ENCODE measurements at regions not wholly inside any gene's neighbourhood (a gene's known extent, or its start where the extent isn't known, plus 50 kb on each side); places are given as distances from the start of the nearest gene placed in this dataset.

GRCh38 chr2:192471982-192472381 is 277.2 kb upstream of the TMEFF2 start:
- no TSS peak for BruUV-seq (replicated peaks)
- Histone ChIP-seq H4K20me1 (ENCODE audit: low read length) (no peaks in the 10 kb centered on the region), H2AFZ (ENCODE audit: low read length) (no peak overlapping the region), H3K79me2 (ENCODE audit: low read length) (no peaks in the 10 kb centered on the region), H3K27me3 (ENCODE audit: low read length) (no peaks in the 10 kb centered on the region), H3K9me3 (ENCODE audit: low read length) (no peaks in the 10 kb centered on the region), H3K36me3 (ENCODE audit: low read depth, low read length) (no peaks in the 10 kb centered on the region), H3F3A (ENCODE audit: low read length, unreplicated experiment) (no peaks in the 10 kb centered on the region), H3K4me3 (ENCODE audit: low read length) (no peak overlapping the region), H3K4me1 (ENCODE audit: insufficient read depth, low read length) (no peaks in the 10 kb centered on the region), H3K4me2 (ENCODE audit: low read length) (no peak overlapping the region), H3K9ac (ENCODE audit: low read length) (no peak overlapping the region), H3K9me2 (replicated peaks; ENCODE audit: low read length) (no peaks in the 10 kb centered on the region), H3K27ac (ENCODE audit: low read length) (no peak overlapping the region)
- POLR2A ChIA-PET (ENCODE audit: unreplicated experiment): no interaction called here
- CTCF ChIA-PET: no interaction called here
- ATAC-seq: no peak
- no peak for TF ChIP-seq CTCF (conservative IDR thresholded peaks at IDR 0.05; ENCODE audit: low read depth, low read length)
- TF ChIP-seq EZH2phosphoT487 (IDR thresholded peaks at IDR 0.05; ENCODE audit: borderline replicate concordance, low read length): no peak
- TF ChIP-seq EZH2 (IDR thresholded peaks at IDR 0.05; ENCODE audit: low read length, unreplicated experiment): no peak
- no peak for DNase-seq
- intact Hi-C loops (cut with micrococcal nuclease): no loop called here

GRCh38 chr2:192469612-192470011 is 274.9 kb upstream of the TMEFF2 start:
- ATAC-seq: no peak
- Histone ChIP-seq H3K9me3 (ENCODE audit: low read length) (no peaks in the 10 kb centered on the region), H3F3A (ENCODE audit: low read length, unreplicated experiment) (no peaks in the 10 kb centered on the region), H3K4me2 (ENCODE audit: low read length) (no peak overlapping the region), H3K27me3 (ENCODE audit: low read length) (no peaks in the 10 kb centered on the region), H4K20me1 (ENCODE audit: low read length) (no peaks in the 10 kb centered on the region), H2AFZ (ENCODE audit: low read length) (no peak overlapping the region), H3K36me3 (ENCODE audit: low read depth, low read length) (no peaks in the 10 kb centered on the region), H3K27ac (ENCODE audit: low read length) (no peak overlapping the region), H3K79me2 (ENCODE audit: low read length) (no peaks in the 10 kb centered on the region), H3K9ac (ENCODE audit: low read length) (no peak overlapping the region), H3K4me1 (ENCODE audit: insufficient read depth, low read length) (no peaks in the 10 kb centered on the region), H3K9me2 (replicated peaks; ENCODE audit: low read length) (no peaks in the 10 kb centered on the region), H3K4me3 (ENCODE audit: low read length) (no peak overlapping the region)
- BruUV-seq (replicated peaks): no TSS peak
- ChIA-PET CTCF (no interaction called here), POLR2A (ENCODE audit: unreplicated experiment) (no interaction called here)
- intact Hi-C loops (cut with micrococcal nuclease): no loop called here
- DNase-seq: no peak
- TF ChIP-seq CTCF (conservative IDR thresholded peaks at IDR 0.05; ENCODE audit: low read depth, low read length) (no peak), EZH2phosphoT487 (IDR thresholded peaks at IDR 0.05; ENCODE audit: borderline replicate concordance, low read length) (no peak), EZH2 (IDR thresholded peaks at IDR 0.05; ENCODE audit: low read length, unreplicated experiment) (no peak)

- DNase-seq (no peak), ATAC-seq (peak; percentile 49; the same call in 1 of the 2 replicates)
- BruUV-seq (replicated peaks): no TSS peak
- H3K36me3 ChIP-seq (ENCODE audit: low read depth, low read length): no peaks in the 10 kb centered on the region
- H2AFZ ChIP-seq (ENCODE audit: low read length): no peak overlapping the region
- H3K4me1 ChIP-seq (ENCODE audit: insufficient read depth, low read length): no peaks in the 10 kb centered on the region
- intact Hi-C loops (cut with micrococcal nuclease): no loop called here
- H3K79me2 ChIP-seq (ENCODE audit: low read length): no peaks in the 10 kb centered on the region
- no peak overlapping the region for H3K4me3 ChIP-seq (ENCODE audit: low read length)
- ChIA-PET CTCF (no interaction called here), POLR2A (ENCODE audit: unreplicated experiment) (no interaction called here)
- TF ChIP-seq CTCF (conservative IDR thresholded peaks at IDR 0.05; ENCODE audit: low read depth, low read length): no peak
- no peak for TF ChIP-seq EZH2 (IDR thresholded peaks at IDR 0.05; ENCODE audit: low read length, unreplicated experiment)
- TF ChIP-seq EZH2phosphoT487 (IDR thresholded peaks at IDR 0.05; ENCODE audit: borderline replicate concordance, low read length): no peak
- H3K27me3 ChIP-seq (ENCODE audit: low read length): no peaks in the 10 kb centered on the region
- no peak overlapping the region for H3K27ac ChIP-seq (ENCODE audit: low read length)
- no peaks in the 10 kb centered on the region for H3F3A ChIP-seq (ENCODE audit: low read length, unreplicated experiment)
- no peak overlapping the region for H3K4me2 ChIP-seq (ENCODE audit: low read length)
- no peaks in the 10 kb centered on the region for H4K20me1 ChIP-seq (ENCODE audit: low read length)
- no peaks in the 10 kb centered on the region for H3K9me3 ChIP-seq (ENCODE audit: low read length)
- H3K9ac ChIP-seq (ENCODE audit: low read length): no peak overlapping the region
- no peaks in the 10 kb centered on the region for H3K9me2 ChIP-seq (replicated peaks; ENCODE audit: low read length)
Measured at GRCh38 chr2:192467953-192468660, 273.4 kb upstream of the TMEFF2 start.
